ENCODE measurements at regions not wholly inside any gene's neighbourhood (a gene's known extent, or its start where the extent isn't known, plus 50 kb on each side); places are given as distances from the start of the nearest gene placed in this dataset.

GRCh38 chr10:128972036-128972405, 495.0 kb upstream of the MGMT start:
- H3K27ac Mint-ChIP-seq = no peak overlapping the region
- H3K36me3 Mint-ChIP-seq (ENCODE audit: low read depth) = no peaks in the 10 kb centered on the region
- H3K4me1 Mint-ChIP-seq (ENCODE audit: low read depth) = no peaks in the 10 kb centered on the region
- DNase-seq = no peak
- peaks cover 8% of the 10 kb centered on the region for H3K27me3 Mint-ChIP-seq
- no peak overlapping the region for H3K4me3 Mint-ChIP-seq
- no peaks in the 10 kb centered on the region for H3K9me3 Mint-ChIP-seq

- Mint-ChIP-seq H3K9me3 (no peaks in the 10 kb centered on the region), H3K27ac (no peak overlapping the region), H3K4me3 (no peak overlapping the region), H3K27me3 (peaks cover 8% of the 10 kb centered on the region), H3K36me3 (ENCODE audit: low read depth) (no peaks in the 10 kb centered on the region), H3K4me1 (ENCODE audit: low read depth) (no peaks in the 10 kb centered on the region)
- no peak for DNase-seq
Observed at GRCh38 chr10:128973221-128973620, 493.8 kb upstream of the MGMT start.

- no peak overlapping the region for H3K4me3 Mint-ChIP-seq
- H3K27me3 Mint-ChIP-seq = no peaks in the 10 kb centered on the region
- no peak for DNase-seq
- H3K36me3 Mint-ChIP-seq (ENCODE audit: low read depth) = no peaks in the 10 kb centered on the region
- no peaks in the 10 kb centered on the region for H3K4me1 Mint-ChIP-seq (ENCODE audit: low read depth)
- no peaks in the 10 kb centered on the region for H3K9me3 Mint-ChIP-seq
- no peak overlapping the region for H3K27ac Mint-ChIP-seq
Observed at GRCh38 chr10:128976856-128977255, 490.2 kb upstream of the MGMT start.

GRCh38 chr10:128978211-128978610, 488.8 kb upstream of the MGMT start:
- no peaks in the 10 kb centered on the region for H3K36me3 Mint-ChIP-seq (ENCODE audit: low read depth)
- no peaks in the 10 kb centered on the region for H3K9me3 Mint-ChIP-seq
- no peaks in the 10 kb centered on the region for H3K4me1 Mint-ChIP-seq (ENCODE audit: low read depth)
- H3K4me3 Mint-ChIP-seq = no peak overlapping the region
- no peak for DNase-seq
- no peaks in the 10 kb centered on the region for H3K27me3 Mint-ChIP-seq
- no peak overlapping the region for H3K27ac Mint-ChIP-seq

- Mint-ChIP-seq H3K4me1 (ENCODE audit: low read depth) (no peaks in the 10 kb centered on the region), H3K36me3 (ENCODE audit: low read depth) (no peaks in the 10 kb centered on the region), H3K9me3 (no peaks in the 10 kb centered on the region), H3K4me3 (no peak overlapping the region), H3K27ac (no peak overlapping the region), H3K27me3 (no peaks in the 10 kb centered on the region)
- DNase-seq = no peak
Observed at GRCh38 chr10:128979405-128979804, 487.6 kb upstream of the MGMT start.

GRCh38 chr10:128981251-128981650, 485.8 kb upstream of the MGMT start:
- H3K9me3 Mint-ChIP-seq = no peaks in the 10 kb centered on the region
- H3K4me3 Mint-ChIP-seq = no peak overlapping the region
- no peaks in the 10 kb centered on the region for H3K4me1 Mint-ChIP-seq (ENCODE audit: low read depth)
- H3K27ac Mint-ChIP-seq = no peak overlapping the region
- DNase-seq = no peak
- H3K36me3 Mint-ChIP-seq (ENCODE audit: low read depth) = no peaks in the 10 kb centered on the region
- H3K27me3 Mint-ChIP-seq = no peaks in the 10 kb centered on the region

GRCh38 chr10:128981881-128982615, 485.0 kb upstream of the MGMT start:
- Mint-ChIP-seq H3K36me3 (ENCODE audit: low read depth) (no peaks in the 10 kb centered on the region), H3K4me1 (ENCODE audit: low read depth) (no peaks in the 10 kb centered on the region), H3K27me3 (no peaks in the 10 kb centered on the region), H3K4me3 (no peak overlapping the region), H3K27ac (no peak overlapping the region), H3K9me3 (no peaks in the 10 kb centered on the region)
- DNase-seq = no peak

GRCh38 chr10:128982616-128982915, 484.5 kb upstream of the MGMT start:
- Mint-ChIP-seq H3K4me1 (ENCODE audit: low read depth) (no peaks in the 10 kb centered on the region), H3K4me3 (no peak overlapping the region), H3K36me3 (ENCODE audit: low read depth) (no peaks in the 10 kb centered on the region), H3K27me3 (no peaks in the 10 kb centered on the region), H3K27ac (no peak overlapping the region), H3K9me3 (no peaks in the 10 kb centered on the region)
- DNase-seq = no peak

- Mint-ChIP-seq H3K36me3 (ENCODE audit: low read depth) (no peaks in the 10 kb centered on the region), H3K4me3 (no peak overlapping the region), H3K27me3 (no peaks in the 10 kb centered on the region), H3K27ac (no peak overlapping the region), H3K9me3 (no peaks in the 10 kb centered on the region), H3K4me1 (ENCODE audit: low read depth) (no peaks in the 10 kb centered on the region)
- no peak for DNase-seq
Observed at GRCh38 chr10:128985036-128985435, 482.0 kb upstream of the MGMT start.

GRCh38 chr10:128990986-128991385, 476.1 kb upstream of the MGMT start:
- Mint-ChIP-seq H3K36me3 (ENCODE audit: low read depth) (no peaks in the 10 kb centered on the region), H3K9me3 (no peaks in the 10 kb centered on the region), H3K27me3 (peaks cover 3% of the 10 kb centered on the region), H3K4me1 (ENCODE audit: low read depth) (no peaks in the 10 kb centered on the region), H3K27ac (no peak overlapping the region), H3K4me3 (no peak overlapping the region)
- no peak for DNase-seq

GRCh38 chr10:128992770-128993169, 474.3 kb upstream of the MGMT start:
- no peak overlapping the region for H3K27ac Mint-ChIP-seq
- H3K36me3 Mint-ChIP-seq (ENCODE audit: low read depth) = no peaks in the 10 kb centered on the region
- no peaks in the 10 kb centered on the region for H3K4me1 Mint-ChIP-seq (ENCODE audit: low read depth)
- no peaks in the 10 kb centered on the region for H3K9me3 Mint-ChIP-seq
- peaks cover 3% of the 10 kb centered on the region for H3K27me3 Mint-ChIP-seq
- H3K4me3 Mint-ChIP-seq = no peak overlapping the region
- DNase-seq = no peak

- Mint-ChIP-seq H3K27ac (no peak overlapping the region), H3K4me1 (ENCODE audit: low read depth) (no peaks in the 10 kb centered on the region), H3K9me3 (no peaks in the 10 kb centered on the region), H3K27me3 (peaks cover 3% of the 10 kb centered on the region), H3K4me3 (no peak overlapping the region), H3K36me3 (ENCODE audit: low read depth) (no peaks in the 10 kb centered on the region)
- no peak for DNase-seq
Observed at GRCh38 chr10:128993443-128993842, 473.6 kb upstream of the MGMT start.

GRCh38 chr10:128993911-128994538, 473.0 kb upstream of the MGMT start:
- Mint-ChIP-seq H3K9me3 (no peaks in the 10 kb centered on the region), H3K27ac (no peak overlapping the region), H3K36me3 (ENCODE audit: low read depth) (no peaks in the 10 kb centered on the region), H3K4me3 (no peak overlapping the region), H3K4me1 (ENCODE audit: low read depth) (no peaks in the 10 kb centered on the region), H3K27me3 (peaks cover 3% of the 10 kb centered on the region)
- DNase-seq = no peak

GRCh38 chr10:128994598-128995143, 472.4 kb upstream of the MGMT start:
- Mint-ChIP-seq H3K9me3 (no peaks in the 10 kb centered on the region), H3K4me1 (ENCODE audit: low read depth) (no peaks in the 10 kb centered on the region), H3K4me3 (no peak overlapping the region), H3K27ac (no peak overlapping the region), H3K27me3 (peaks cover 3% of the 10 kb centered on the region), H3K36me3 (ENCODE audit: low read depth) (no peaks in the 10 kb centered on the region)
- no peak for DNase-seq

- Mint-ChIP-seq H3K27me3 (peaks cover 3% of the 10 kb centered on the region), H3K9me3 (no peaks in the 10 kb centered on the region), H3K4me3 (no peak overlapping the region), H3K4me1 (ENCODE audit: low read depth) (no peaks in the 10 kb centered on the region), H3K27ac (no peak overlapping the region), H3K36me3 (ENCODE audit: low read depth) (no peaks in the 10 kb centered on the region)
- DNase-seq = no peak
Observed at GRCh38 chr10:128995676-128996075, 471.4 kb upstream of the MGMT start.

All from activated T-cell treated with anti-CD3 and anti-CD28 coated beads, Interleukin-2, amount 50 U/mL, for 24 hours (primary cell).